H1 (cell line): ENCODE measurements at regions not wholly inside any gene's neighbourhood (a gene's known extent, or its start where the extent isn't known, plus 50 kb on each side); places are given as distances from the start of the nearest gene placed in this dataset.

Experiments used
- BCL11A ChIP-seq, 2 experiments: IDR thresholded peaks; one replicate each; pipeline ENCODE4 v1.6.1; 2011; ENCODE audit warnings: low read depth in 2 of 2, low read length in 2 of 2, mild to moderate bottlenecking in 2 of 2
- CTCF ChIP-seq, 3 experiments: IDR thresholded peaks; 1 replicate in 2 of 3; 2 replicates in 1 of 3; pipeline versions ENCODE4 v1.5.1 to v1.6.1; 2011; ENCODE audit warnings: low read length in 3 of 3, mild to moderate bottlenecking in 3 of 3, inconsistent platforms in 2 of 3, low read depth in 1 of 3, moderate library complexity in 1 of 3; ENCODE audit not compliant: insufficient read depth in 1 of 3; ENCODE audit errors: control extremely low read depth in 1 of 3
- GABPA ChIP-seq: IDR thresholded peaks from 2 replicates; pipeline ENCODE4 v1.6.1; 2011; ENCODE audit warnings: mild to moderate bottlenecking, low read length, moderate library complexity, borderline replicate concordance; ENCODE audit not compliant: insufficient read depth
- KDM5A ChIP-seq: fragments of 200-600 bp; IDR thresholded peaks from 2 replicates; pipeline ENCODE4 v1.7.1; 2012; ENCODE audit warnings: mild to moderate bottlenecking, low read length, inconsistent platforms, mixed read lengths
- POLR2A ChIP-seq, 2 experiments: IDR thresholded peaks; 1 replicate in 1 of 2; 2 replicates in 1 of 2; pipeline ENCODE4 v1.6.1; 2011; ENCODE audit warnings: low read depth in 2 of 2, low read length in 2 of 2, mild to moderate bottlenecking in 2 of 2; ENCODE audit errors: control extremely low read depth in 1 of 2
- RNF2 ChIP-seq: fragments of 200-900, 300-1000 bp; sonication (generic); IDR thresholded peaks from 2 replicates; pipeline ENCODE4 v1.7.1; 2016; ENCODE audit warnings: borderline replicate concordance, low read depth, mild to moderate bottlenecking, antibody characterized with exemption, low read length; ENCODE audit not compliant: poor library complexity, severe bottlenecking; ENCODE audit errors: missing control alignments
- SIN3A ChIP-seq, 2 experiments: IDR thresholded peaks in 1 of 2; conservative IDR thresholded peaks in 1 of 2; 2 replicates each; pipeline ENCODE4 v1.6.1; 2011 to 2012; ENCODE audit warnings: low read length in 2 of 2, improper control_type of control experiment in 1 of 2, low read depth in 1 of 2, mild to moderate bottlenecking in 1 of 2
- SP4 ChIP-seq: IDR thresholded peaks from 2 replicates; pipeline ENCODE4 v1.6.1; 2012; ENCODE audit warnings: low read length, inconsistent platforms
- TAF1 ChIP-seq: IDR thresholded peaks from 2 replicates; pipeline ENCODE4 v1.6.1; 2011; ENCODE audit warnings: mild to moderate bottlenecking, low read depth, low read length
- TEAD4 ChIP-seq: IDR thresholded peaks from 2 replicates; pipeline ENCODE4 v1.6.1; 2012; ENCODE audit warnings: low read depth, low read length, inconsistent platforms, mixed read lengths

GRCh38 chr4:85291226-85291625 is 183.7 kb upstream of the ARHGAP24 start:
- TF ChIP-seq CTCF (IDR thresholded peaks at IDR 0.05; ENCODE audit: control extremely low read depth in 1 of 3, insufficient read depth in 1 of 3, low read depth in 1 of 3, low read length in 3 of 3) (no peak), GABPA (no peak), SIN3A (conservative IDR thresholded peaks at IDR 0.05 in 1 of 2, IDR thresholded peaks at IDR 0.05 in 1 of 2; ENCODE audit: low read depth in 1 of 2, low read length in 2 of 2) (no peak), SP4 (no peak), TEAD4 (no peak), KDM5A (no peak), BCL11A (IDR thresholded peaks at IDR 0.05; ENCODE audit: low read depth in 2 of 2, low read length in 2 of 2) (no peak), POLR2A (IDR thresholded peaks at IDR 0.05; ENCODE audit: control extremely low read depth in 1 of 2, low read depth in 2 of 2, low read length in 2 of 2) (no peak), TAF1 (no peak), RNF2 (no peak)
